IMR-90 (cell line): ENCODE measurements at regions not wholly inside any gene's neighbourhood (a gene's known extent, or its start where the extent isn't known, plus 50 kb on each side); places are given as distances from the start of the nearest gene placed in this dataset.

Source experiments
- ATAC-seq: fragments of 200-7000 bp; cut with Tn5 transposase; 2 replicates; pipeline ENCODE4 v1.9.1; 2020; ENCODE audit warnings: low read depth, mild to moderate bottlenecking, moderate library complexity
- BruUV-seq: library from RNA; stranded (reverse); fragments of 400-500 nt; replicated peaks from 2 replicates; lab custom pipeline; 2021; lab: Mats Ljungman, UMichigan
- CTCF ChIA-PET: fragments of 300-600 bp; formaldehyde crosslinking; extraction: SDS; loops from one replicate; lab custom pipeline; 2021; ENCODE audit warnings: antibody characterized with exemption; lab: Yijun Ruan, JAX
- POLR2A ChIA-PET: fragments of 300-600 bp; sonication (Branson Sonifier 250); formaldehyde crosslinking; loops from one replicate; lab custom pipeline; 2022; ENCODE audit warnings: antibody characterized with exemption; ENCODE audit not compliant: unreplicated experiment; lab: Charles Lee
- DNase-seq: peaks from one replicate; pipeline ENCODE4 v3.0.0; 2013
- H2AFZ ChIP-seq: replicated peaks from 2 replicates; pipeline ENCODE3; 2013; ENCODE audit warnings: low read length, mild to moderate bottlenecking; ENCODE audit not compliant: poor library complexity
- H2AK5ac ChIP-seq: 2 replicates; pipeline ENCODE4 v1.6.1; 2013; ENCODE audit warnings: low read depth, low read length, inconsistent platforms
- H2AK9ac ChIP-seq: replicated peaks from 2 replicates; pipeline ENCODE3; 2013; ENCODE audit warnings: mild to moderate bottlenecking, low read depth, low read length, moderate library complexity; ENCODE audit not compliant: poor library complexity
- H2BK120ac ChIP-seq: 2 replicates; pipeline ENCODE4 v1.6.1; 2013; ENCODE audit warnings: low read depth, low read length, inconsistent platforms
- H2BK15ac ChIP-seq: 3 replicates; pipeline ENCODE4 v1.6.1; 2013; ENCODE audit warnings: low read depth, low read length, inconsistent platforms
- H2BK20ac ChIP-seq: 2 replicates; pipeline ENCODE4 v1.6.1; 2013; ENCODE audit warnings: low read depth, mild to moderate bottlenecking, inconsistent platforms, low read length, moderate library complexity
- H2BK5ac ChIP-seq: 2 replicates; pipeline ENCODE4 v1.6.1; 2013; ENCODE audit warnings: mild to moderate bottlenecking, low read depth, low read length, inconsistent platforms; ENCODE audit not compliant: poor library complexity, severe bottlenecking
- H3K14ac ChIP-seq: replicated peaks from 2 replicates; pipeline ENCODE4 v1.6.1; 2013; ENCODE audit warnings: low read depth, low read length, inconsistent platforms
- H3K18ac ChIP-seq: 2 replicates; pipeline ENCODE4 v1.6.1; 2013; ENCODE audit warnings: low read depth, low read length, control low read depth
- H3K23ac ChIP-seq: 2 replicates; pipeline ENCODE4 v1.6.1; 2013; ENCODE audit warnings: low read depth, low read length, inconsistent platforms
- H3K27ac ChIP-seq: 2 replicates; pipeline ENCODE4 v1.5.1; 2013; ENCODE audit warnings: mild to moderate bottlenecking, control low read depth, low read length; ENCODE audit not compliant: insufficient read depth
- H3K27me3 ChIP-seq: 2 replicates; pipeline ENCODE4 v1.6.1; 2013; ENCODE audit warnings: low read length; ENCODE audit not compliant: control insufficient read depth, insufficient read depth
- H3K36me3 ChIP-seq: 2 replicates; pipeline ENCODE4 v1.6.1; 2013; ENCODE audit warnings: low read length, mixed read lengths; ENCODE audit not compliant: control insufficient read depth, insufficient read depth
- H3K4ac ChIP-seq: 2 replicates; pipeline ENCODE4 v1.6.1; 2013; ENCODE audit warnings: low read depth, low read length, inconsistent platforms
- H3K4me1 ChIP-seq: 2 replicates; pipeline ENCODE4 v1.6.1; 2013; ENCODE audit warnings: low read length, mixed read lengths; ENCODE audit not compliant: control insufficient read depth, insufficient read depth
- H3K4me2 ChIP-seq: 2 replicates; pipeline ENCODE4 v1.6.1; 2013; ENCODE audit warnings: low read depth, mild to moderate bottlenecking, control low read depth, low read length, moderate library complexity
- H3K4me3 ChIP-seq: 2 replicates; pipeline ENCODE4 v1.5.1; 2013; ENCODE audit warnings: low read depth, mild to moderate bottlenecking, control low read depth, low read length, moderate library complexity; ENCODE audit not compliant: insufficient read depth
- H3K56ac ChIP-seq: 2 replicates; pipeline ENCODE4 v1.6.1; 2013; ENCODE audit warnings: low read length, inconsistent platforms; ENCODE audit not compliant: insufficient read depth; ENCODE audit errors: extremely low read depth
- H3K79me1 ChIP-seq, 2 experiments: 2 replicates each; pipeline ENCODE4 v1.6.1; 2013; ENCODE audit warnings: low read length in 2 of 2, inconsistent platforms in 1 of 2, low read depth in 1 of 2
- H3K9ac ChIP-seq: 2 replicates; pipeline ENCODE4 v1.6.1; 2013; ENCODE audit warnings: low read depth, low read length, control low read depth
- H3K9me1 ChIP-seq: 2 replicates; pipeline ENCODE4 v1.6.1; 2013; ENCODE audit warnings: low read length, inconsistent platforms; ENCODE audit not compliant: insufficient read depth
- H3K9me3 ChIP-seq: 2 replicates; pipeline ENCODE4 v1.6.1; 2013; ENCODE audit warnings: low read length; ENCODE audit not compliant: control insufficient read depth, insufficient read depth
- H4K20me1 ChIP-seq: 2 replicates; pipeline ENCODE4 v1.6.1; 2013; ENCODE audit warnings: low read length, inconsistent platforms; ENCODE audit not compliant: insufficient read depth
- H4K5ac ChIP-seq: 2 replicates; pipeline ENCODE4 v1.6.1; 2013; ENCODE audit warnings: mild to moderate bottlenecking, low read depth, low read length, control low read depth
- H4K8ac ChIP-seq, 2 experiments: 2 replicates each; pipeline ENCODE4 v1.6.1; 2013; ENCODE audit warnings: low read depth in 2 of 2, low read length in 2 of 2, control low read depth in 1 of 2, inconsistent platforms in 1 of 2
- H4K91ac ChIP-seq: 2 replicates; pipeline ENCODE4 v1.6.1; 2013; ENCODE audit warnings: low read depth, low read length, inconsistent platforms; ENCODE audit not compliant: insufficient read depth
- BHLHE40 ChIP-seq: fragments of 150-350 bp; IDR thresholded peaks from 2 replicates; pipeline ENCODE4 v1.6.1; 2016; ENCODE audit warnings: mild to moderate bottlenecking, low read depth, low read length
- CEBPB ChIP-seq: IDR thresholded peaks from 2 replicates; pipeline ENCODE4 v1.6.1; 2012; ENCODE audit warnings: low read depth, low read length, improper control_type of control experiment
- CHD1 ChIP-seq: IDR thresholded peaks from 2 replicates; pipeline ENCODE4 v1.6.1; 2012; ENCODE audit warnings: low read depth, low read length, improper control_type of control experiment
- FOS ChIP-seq: fragments of 150-350 bp; IDR thresholded peaks from 2 replicates; pipeline ENCODE4 v1.6.1; 2016; ENCODE audit warnings: low read depth, low read length
- MAFK ChIP-seq: IDR thresholded peaks from 2 replicates; pipeline ENCODE4 v1.6.1; 2012; ENCODE audit warnings: low read depth, low read length, improper control_type of control experiment
- MAZ ChIP-seq: IDR thresholded peaks from 2 replicates; pipeline ENCODE4 v1.6.1; 2012; ENCODE audit warnings: low read depth, mild to moderate bottlenecking, low read length, improper control_type of control experiment, moderate library complexity, borderline replicate concordance
- MXI1 ChIP-seq: IDR thresholded peaks from 2 replicates; pipeline ENCODE4 v1.6.1; 2012; ENCODE audit warnings: low read depth, mild to moderate bottlenecking, low read length, moderate library complexity, borderline replicate concordance
- NFE2L2 ChIP-seq: fragments of 150-350 bp; IDR thresholded peaks from 2 replicates; pipeline ENCODE4 v1.6.1; 2016; ENCODE audit warnings: low read depth, mild to moderate bottlenecking, low read length
- POLR2A ChIP-seq: IDR thresholded peaks from 2 replicates; pipeline ENCODE4 v1.6.1; 2012; ENCODE audit warnings: mild to moderate bottlenecking, low read depth, low read length
- RAD21 ChIP-seq: IDR thresholded peaks from 2 replicates; pipeline ENCODE4 v1.6.1; 2012; ENCODE audit warnings: low read length, improper control_type of control experiment
- RCOR1 ChIP-seq: IDR thresholded peaks from 2 replicates; pipeline ENCODE4 v1.6.1; 2012; ENCODE audit warnings: mild to moderate bottlenecking, low read length, improper control_type of control experiment; ENCODE audit not compliant: insufficient replicate concordance
- RFX5 ChIP-seq: IDR thresholded peaks from 2 replicates; pipeline ENCODE4 v1.8.0; 2012; ENCODE audit warnings: low read depth, mild to moderate bottlenecking, low read length, moderate library complexity
- SMC3 ChIP-seq: fragments of 150-350 bp; IDR thresholded peaks from 2 replicates; pipeline ENCODE4 v1.6.1; 2016; ENCODE audit warnings: low read depth, mild to moderate bottlenecking, antibody characterized with exemption, low read length, moderate library complexity
- WGBS, 2 experiments: methylation state at CpG; one replicate each; pipeline versions ENCODE4 v1.1.5 to v1.1.7; 2013; ENCODE audit warnings: missing lambda C conversion rate in 2 of 2; ENCODE audit not compliant: insufficient read length in 1 of 2; ENCODE audit errors: extremely low coverage in 2 of 2; 5-methylcytosine and 5-hydroxymethylcytosine counted together
- dilution Hi-C: fragments of 300-500 bp; cut with HindIII; formaldehyde crosslinking; loops from one replicate; pipeline ENCODE4 v1.14.3; 2018; ENCODE audit warnings: low sequenced_read_pairs; ENCODE audit not compliant: unreplicated experiment
- in situ Hi-C: fragments of 300-500 bp; cut with MboI; formaldehyde crosslinking; loops from 3 replicates; pipeline ENCODE4 v1.14.3; 2019; ENCODE audit warnings: low sequenced_read_pairs, inconsistent platforms, mixed read lengths
- intact Hi-C: fragments of 100-400 bp; cut with micrococcal nuclease; formaldehyde crosslinking; loops from 2 replicates; pipeline ENCODE4 v1.10.0; 2022
- TF ChIP-seq, protein P1 (sequence below): conservative IDR thresholded peaks from 2 replicates; pipeline ENCODE4 v1.5.1; 2012; ENCODE audit warnings: mild to moderate bottlenecking, low read depth, low read length, improper control_type of control experiment
- TF ChIP-seq, protein P2 (sequence below): fragments of 150-350 bp; IDR thresholded peaks from 2 replicates; pipeline ENCODE4 v1.6.1; 2016; ENCODE audit warnings: low read depth, mild to moderate bottlenecking, low read length, moderate library complexity, borderline replicate concordance
- TF ChIP-seq, protein P3 (sequence below): fragments of 150-350 bp; IDR thresholded peaks from 2 replicates; pipeline ENCODE4 v1.6.1; 2017; ENCODE audit warnings: mild to moderate bottlenecking, antibody characterized with exemption, low read length, low read depth

DNA sequence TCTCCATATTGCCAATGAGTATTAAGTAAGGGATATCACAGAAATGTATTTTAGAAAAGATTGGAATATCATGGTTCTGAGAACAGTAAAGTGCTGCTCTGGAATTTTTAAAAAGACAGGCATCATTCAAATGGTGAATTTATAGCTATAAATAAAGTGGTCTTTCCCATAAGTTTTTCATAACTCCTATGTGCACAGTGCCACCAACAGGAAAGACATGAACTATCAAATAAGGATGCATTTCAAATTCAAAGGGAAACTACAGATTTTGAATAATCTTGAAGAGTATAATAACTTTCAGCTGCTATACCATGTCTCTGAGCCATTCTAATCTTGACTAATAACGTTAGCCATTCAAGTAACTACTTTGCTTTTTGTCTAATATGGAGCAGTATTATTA, 456.8 kb upstream of the GJE1 start:
- DNase-seq (peak; percentile 27), ATAC-seq (0 out of 2 replicates have a peak, but pooled peaks have one; percentile 42)
- no peak overlapping the region for H2BK5ac ChIP-seq
- no peaks in the 10 kb centered on the region for H3K9me3 ChIP-seq
- no peak overlapping the region for H2AK9ac ChIP-seq
- no peak overlapping the region for H3K9ac ChIP-seq
- no peak overlapping the region for H4K91ac ChIP-seq
- no peaks in the 10 kb centered on the region for H3K36me3 ChIP-seq
- no peak overlapping the region for H4K8ac ChIP-seq
- in situ Hi-C loops (loop anchor here (10.0 kb wide), 1 partner anchor 439 kb away; no protein-coding TSS in a partner anchor), intact Hi-C loops (no loop called here), dilution Hi-C loops (no loop called here)
- H3K23ac ChIP-seq = no peak overlapping the region
- WGBS, 2 experiments = no CpG with 5 or more reads among the region's 1 CpG
- no peak overlapping the region for H2AK5ac ChIP-seq
- H3K4ac ChIP-seq = no peak overlapping the region
- BruUV-seq = no TSS peak
- no peak overlapping the region for H2BK20ac ChIP-seq
- no peaks in the 10 kb centered on the region for H3K4me1 ChIP-seq
- no peaks in the 10 kb centered on the region for H3K79me1 ChIP-seq
- H3K27ac ChIP-seq = no peak overlapping the region
- 0 out of 2 replicates have a peak, but pooled peaks have one; percentile 8 for TF ChIP-seq SMC3
- no peak for TF ChIP-seq BHLHE40
- TF ChIP-seq POLR2A = no peak
- TF ChIP-seq CHD1 = no peak
- TF ChIP-seq, protein P1, sequence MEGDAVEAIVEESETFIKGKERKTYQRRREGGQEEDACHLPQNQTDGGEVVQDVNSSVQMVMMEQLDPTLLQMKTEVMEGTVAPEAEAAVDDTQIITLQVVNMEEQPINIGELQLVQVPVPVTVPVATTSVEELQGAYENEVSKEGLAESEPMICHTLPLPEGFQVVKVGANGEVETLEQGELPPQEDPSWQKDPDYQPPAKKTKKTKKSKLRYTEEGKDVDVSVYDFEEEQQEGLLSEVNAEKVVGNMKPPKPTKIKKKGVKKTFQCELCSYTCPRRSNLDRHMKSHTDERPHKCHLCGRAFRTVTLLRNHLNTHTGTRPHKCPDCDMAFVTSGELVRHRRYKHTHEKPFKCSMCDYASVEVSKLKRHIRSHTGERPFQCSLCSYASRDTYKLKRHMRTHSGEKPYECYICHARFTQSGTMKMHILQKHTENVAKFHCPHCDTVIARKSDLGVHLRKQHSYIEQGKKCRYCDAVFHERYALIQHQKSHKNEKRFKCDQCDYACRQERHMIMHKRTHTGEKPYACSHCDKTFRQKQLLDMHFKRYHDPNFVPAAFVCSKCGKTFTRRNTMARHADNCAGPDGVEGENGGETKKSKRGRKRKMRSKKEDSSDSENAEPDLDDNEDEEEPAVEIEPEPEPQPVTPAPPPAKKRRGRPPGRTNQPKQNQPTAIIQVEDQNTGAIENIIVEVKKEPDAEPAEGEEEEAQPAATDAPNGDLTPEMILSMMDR = peak; percentile 48
- TF ChIP-seq MXI1 = no peak
- TF ChIP-seq MAFK = no peak
- TF ChIP-seq RAD21 = peak; percentile 47
- TF ChIP-seq MAZ = no peak
- TF ChIP-seq, protein P2, sequence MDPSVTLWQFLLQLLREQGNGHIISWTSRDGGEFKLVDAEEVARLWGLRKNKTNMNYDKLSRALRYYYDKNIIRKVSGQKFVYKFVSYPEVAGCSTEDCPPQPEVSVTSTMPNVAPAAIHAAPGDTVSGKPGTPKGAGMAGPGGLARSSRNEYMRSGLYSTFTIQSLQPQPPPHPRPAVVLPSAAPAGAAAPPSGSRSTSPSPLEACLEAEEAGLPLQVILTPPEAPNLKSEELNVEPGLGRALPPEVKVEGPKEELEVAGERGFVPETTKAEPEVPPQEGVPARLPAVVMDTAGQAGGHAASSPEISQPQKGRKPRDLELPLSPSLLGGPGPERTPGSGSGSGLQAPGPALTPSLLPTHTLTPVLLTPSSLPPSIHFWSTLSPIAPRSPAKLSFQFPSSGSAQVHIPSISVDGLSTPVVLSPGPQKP = no peak
- no peak for TF ChIP-seq RCOR1
- TF ChIP-seq CEBPB = no peak
- no peak for TF ChIP-seq FOS
- TF ChIP-seq NFE2L2 = no peak
- no peak for TF ChIP-seq RFX5
- TF ChIP-seq, protein P3, sequence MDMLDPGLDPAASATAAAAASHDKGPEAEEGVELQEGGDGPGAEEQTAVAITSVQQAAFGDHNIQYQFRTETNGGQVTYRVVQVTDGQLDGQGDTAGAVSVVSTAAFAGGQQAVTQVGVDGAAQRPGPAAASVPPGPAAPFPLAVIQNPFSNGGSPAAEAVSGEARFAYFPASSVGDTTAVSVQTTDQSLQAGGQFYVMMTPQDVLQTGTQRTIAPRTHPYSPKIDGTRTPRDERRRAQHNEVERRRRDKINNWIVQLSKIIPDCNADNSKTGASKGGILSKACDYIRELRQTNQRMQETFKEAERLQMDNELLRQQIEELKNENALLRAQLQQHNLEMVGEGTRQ = no peak
- H3K14ac ChIP-seq = no peak overlapping the region
- CTCF ChIA-PET = interaction anchor here (1.1 kb wide), 1 partner anchor 9 kb away, joined by 6 read pairs; no protein-coding TSS in a partner anchor
- no peak overlapping the region for H2AFZ ChIP-seq
- no peak overlapping the region for H3K56ac ChIP-seq
- no peaks in the 10 kb centered on the region for H3K27me3 ChIP-seq
- no peak overlapping the region for H2BK120ac ChIP-seq
- H4K5ac ChIP-seq = no peak overlapping the region
- POLR2A ChIA-PET = interaction anchor here (0.6 kb wide), 1 partner anchor 230 kb away, joined by 4 read pairs; no protein-coding TSS in a partner anchor
- H3K4me2 ChIP-seq = no peak overlapping the region
- no peak overlapping the region for H3K4me3 ChIP-seq
- H3K18ac ChIP-seq = no peak overlapping the region
- H4K20me1 ChIP-seq = no peaks in the 10 kb centered on the region
- H3K9me1 ChIP-seq = no peaks in the 10 kb centered on the region
- no peak overlapping the region for H2BK15ac ChIP-seq
